Stimulated activated memory B cell treated with anti-CD40 and anti-IgM and Interleukin-4, amounts not matched to agents 10 μg/mL and 1 μg/mL and 100 μg/mL, for 72 hours (primary cell): ENCODE measurements at regions not wholly inside any gene's neighbourhood (a gene's known extent, or its start where the extent isn't known, plus 50 kb on each side); places are given as distances from the start of the nearest gene placed in this dataset.
A peak's percentile ranks its signal among the peaks of the same experiment; 100 is the strongest.
"Not testable (repeated sequence)": the region's sequence is repeated elsewhere in the genome, so short reads cannot be mapped to it uniquely, and the experiment has no call there.

Experiments
- ATAC-seq: fragments of 150-1000 bp; cut with Tn5 transposase; 2 replicates; pipeline ENCODE4 v1.10.0; 2021
- H3K27ac Mint-ChIP-seq: one replicate; pipeline ENCODE4 v1.8.0; 2022; ENCODE audit warnings: mild to moderate bottlenecking, mixed read lengths
- H3K27me3 Mint-ChIP-seq: one replicate; pipeline ENCODE4 v1.8.0; 2022; ENCODE audit warnings: mixed read lengths
- H3K36me3 Mint-ChIP-seq: one replicate; pipeline ENCODE4 v1.8.0; 2022; ENCODE audit warnings: mixed read lengths
- H3K4me1 Mint-ChIP-seq: one replicate; pipeline ENCODE4 v1.8.0; 2022; ENCODE audit warnings: mixed read lengths
- H3K4me3 Mint-ChIP-seq: one replicate; pipeline ENCODE4 v1.8.0; 2022; ENCODE audit warnings: mild to moderate bottlenecking, moderate library complexity, mixed read lengths
- H3K9me3 Mint-ChIP-seq: one replicate; pipeline ENCODE4 v1.8.0; 2022; ENCODE audit warnings: mixed read lengths

DNA sequence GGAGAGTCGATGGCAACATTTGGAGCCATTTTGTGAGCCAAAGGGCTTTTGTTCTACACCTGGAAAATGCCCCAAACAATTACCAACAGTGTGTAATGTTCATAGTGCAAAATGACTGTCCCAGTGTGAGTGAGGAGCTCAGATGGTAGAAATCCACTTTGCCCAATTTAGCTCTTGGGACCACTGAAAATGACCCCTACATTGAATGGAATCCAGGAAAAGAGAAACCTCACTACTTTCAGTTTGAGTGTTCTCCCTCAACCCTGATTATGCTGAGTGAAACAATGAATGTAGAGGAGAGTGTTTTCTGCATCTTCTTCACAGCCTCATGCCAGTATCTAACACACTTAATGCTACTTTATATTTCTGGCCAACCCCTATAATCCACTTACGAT lies 84.9 kb upstream of the NRN1 start:
- Mint-ChIP-seq H3K27ac (no peak overlapping the region), H3K9me3 (peaks cover 2% of the 10 kb centered on the region), H3K27me3 (peaks cover 29% of the 10 kb centered on the region), H3K4me1 (no peaks in the 10 kb centered on the region), H3K4me3 (no peak overlapping the region), H3K36me3 (no peaks in the 10 kb centered on the region)
- ATAC-seq, result no peak

DNA sequence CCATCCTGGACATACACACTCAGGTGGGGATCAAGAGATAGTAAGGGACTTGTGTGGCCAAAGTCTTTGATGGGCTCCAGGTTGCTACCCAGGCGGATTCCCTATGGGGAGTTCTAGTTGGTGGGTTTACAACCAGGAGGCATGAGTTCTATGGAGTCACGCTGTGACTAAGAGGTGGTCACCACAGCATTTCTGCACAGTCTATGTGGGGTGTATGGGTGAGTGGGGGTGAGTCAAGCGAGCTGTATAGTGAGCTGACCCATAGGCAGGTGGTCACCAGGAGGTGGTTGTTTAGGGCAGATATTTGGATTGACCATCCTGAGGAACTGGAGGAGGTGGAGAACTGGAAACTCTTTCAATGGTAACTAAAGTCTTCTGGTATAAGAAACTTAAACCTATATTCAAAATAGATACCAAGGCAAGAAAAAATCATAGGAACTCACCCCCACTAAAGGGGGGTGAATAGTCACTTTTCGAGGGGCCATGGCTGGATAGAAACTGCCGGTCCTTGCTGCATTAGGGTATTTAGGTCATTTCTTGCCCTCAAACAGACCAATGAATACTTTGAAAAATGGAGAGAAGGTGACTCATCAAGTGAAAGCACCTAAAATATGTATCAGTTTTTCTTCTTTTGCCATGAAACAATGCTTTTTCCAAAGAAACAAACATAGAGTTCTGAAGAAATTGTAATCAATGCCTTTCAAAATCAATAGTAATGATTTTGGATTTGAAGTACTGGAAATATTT lies 84.3 kb upstream of the NRN1 start:
- H3K36me3 Mint-ChIP-seq, result no peaks in the 10 kb centered on the region
- no peak overlapping the region for H3K4me3 Mint-ChIP-seq
- no peak overlapping the region for H3K27ac Mint-ChIP-seq
- peaks cover 29% of the 10 kb centered on the region for H3K27me3 Mint-ChIP-seq
- no peaks in the 10 kb centered on the region for H3K4me1 Mint-ChIP-seq
- peaks cover 2% of the 10 kb centered on the region for H3K9me3 Mint-ChIP-seq
- no peak for ATAC-seq

DNA sequence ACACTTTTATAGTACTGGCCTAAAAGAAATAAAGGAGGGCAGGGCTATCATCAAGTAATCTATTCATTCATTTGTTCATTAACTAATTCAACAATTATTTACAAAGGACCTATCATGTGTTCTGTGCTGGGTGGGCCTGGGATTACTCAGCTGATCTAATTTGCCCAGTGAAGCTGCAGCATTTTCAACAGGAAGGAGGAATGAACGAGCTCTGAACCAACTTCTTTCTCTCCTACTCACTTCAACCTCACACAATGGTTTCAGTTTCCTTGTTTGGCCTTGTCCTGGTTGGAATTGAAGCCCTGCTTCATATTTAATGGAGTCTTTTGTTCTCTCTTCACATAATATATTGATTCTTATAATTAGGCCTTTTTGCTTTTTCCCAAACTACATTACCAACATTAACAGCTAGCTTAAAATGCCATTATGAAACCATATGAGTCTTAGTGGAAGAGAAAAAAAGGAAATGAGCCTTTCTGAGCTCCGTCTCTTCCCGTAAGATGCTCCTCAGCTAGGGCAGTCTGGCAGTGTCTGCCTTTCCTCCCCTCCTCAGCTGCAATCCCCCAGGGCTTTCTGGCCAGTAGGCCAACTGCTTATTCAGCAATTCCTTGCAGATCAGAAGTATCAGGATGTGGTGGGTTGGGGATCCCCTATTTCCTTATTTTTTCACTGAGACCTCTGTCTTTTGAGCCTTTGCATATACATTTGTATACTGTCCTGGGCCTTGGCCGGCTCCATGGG lies 79.4 kb upstream of the NRN1 start:
- no peak for ATAC-seq
- peaks cover 28% of the 10 kb centered on the region for H3K27me3 Mint-ChIP-seq

DNA sequence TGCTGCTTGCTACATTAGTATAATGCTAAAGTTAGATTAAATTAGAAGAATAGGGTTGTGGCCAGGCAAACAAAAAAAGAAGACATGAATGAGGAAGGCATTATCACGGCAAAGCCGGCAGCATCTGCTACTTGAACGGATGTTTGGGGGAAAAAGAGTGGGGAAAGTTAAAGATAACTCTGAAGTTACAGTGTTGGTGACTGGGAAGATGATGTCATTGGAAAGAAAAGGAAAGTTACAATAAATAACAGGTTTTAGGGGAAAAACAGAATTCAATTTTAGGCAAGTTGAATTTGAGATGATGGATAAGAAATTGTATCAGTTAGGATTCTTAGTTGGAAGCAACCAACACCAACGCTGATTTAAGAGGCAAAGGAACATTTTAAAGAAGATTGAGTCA lies 74.2 kb upstream of the NRN1 start:
- no peak overlapping the region for H3K27ac Mint-ChIP-seq

More for the DNA sequence above, 79.4 kb upstream of the NRN1 start:
- H3K9me3 Mint-ChIP-seq, result peaks cover 6% of the 10 kb centered on the region
- H3K4me3 Mint-ChIP-seq, result no peak overlapping the region
- H3K4me1 Mint-ChIP-seq, result no peaks in the 10 kb centered on the region
- no peaks in the 10 kb centered on the region for H3K36me3 Mint-ChIP-seq
- H3K27ac Mint-ChIP-seq, result no peak overlapping the region

DNA sequence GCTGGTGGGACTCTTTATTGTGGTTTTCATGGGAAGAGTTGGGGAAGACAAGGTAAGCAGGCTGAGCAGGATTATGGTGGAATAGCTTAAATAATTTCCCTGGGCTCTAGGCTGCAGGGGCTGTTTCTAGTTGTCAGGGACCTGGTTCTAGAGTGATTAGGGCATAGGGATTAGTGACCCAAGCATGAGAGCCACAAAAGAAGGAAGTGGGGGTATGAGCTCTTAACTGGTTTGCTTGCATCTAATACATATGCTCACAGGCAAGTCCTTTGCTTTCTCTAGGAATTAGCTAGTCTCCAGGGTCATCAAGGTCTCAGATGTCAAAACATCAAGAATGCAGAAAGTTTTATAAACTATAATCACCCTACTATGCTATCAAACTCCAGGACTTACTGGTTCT lies 67.5 kb upstream of the NRN1 start:
- H3K27me3 Mint-ChIP-seq, result peaks cover 60% of the 10 kb centered on the region
- peaks cover 5% of the 10 kb centered on the region for H3K9me3 Mint-ChIP-seq
- no peak overlapping the region for H3K4me3 Mint-ChIP-seq
- no peak overlapping the region for H3K27ac Mint-ChIP-seq
- no peaks in the 10 kb centered on the region for H3K4me1 Mint-ChIP-seq
- no peaks in the 10 kb centered on the region for H3K36me3 Mint-ChIP-seq
- no peak for ATAC-seq

More for the DNA sequence above, 74.2 kb upstream of the NRN1 start:
- no peaks in the 10 kb centered on the region for H3K36me3 Mint-ChIP-seq
- H3K4me1 Mint-ChIP-seq, result no peaks in the 10 kb centered on the region
- H3K27me3 Mint-ChIP-seq, result peaks cover 13% of the 10 kb centered on the region
- peaks cover 9% of the 10 kb centered on the region for H3K9me3 Mint-ChIP-seq
- ATAC-seq, result no peak
- H3K4me3 Mint-ChIP-seq, result no peak overlapping the region

DNA sequence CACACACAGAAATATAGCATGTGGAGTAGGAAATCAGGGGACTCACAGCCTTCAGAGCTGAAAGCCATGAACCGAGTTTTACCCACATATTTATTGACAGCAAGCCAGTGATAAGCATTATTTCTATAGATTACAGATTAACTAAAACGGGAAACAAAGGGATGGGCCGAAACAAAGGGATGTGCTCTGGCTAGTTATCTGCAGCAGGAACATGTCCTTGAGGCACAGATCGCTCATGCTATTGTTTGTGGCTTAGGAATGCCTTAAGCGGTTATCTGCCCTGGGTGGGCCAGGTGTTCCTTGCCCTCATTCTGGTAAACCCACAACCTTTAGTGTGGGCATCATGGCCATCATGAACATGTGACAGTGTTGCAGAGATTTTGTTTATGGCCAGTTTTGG lies 61.4 kb upstream of the NRN1 start:
- H3K9me3 Mint-ChIP-seq, result peaks cover 14% of the 10 kb centered on the region
- not testable (repeated sequence) for ATAC-seq, H3K4me1 Mint-ChIP-seq, H3K4me3 Mint-ChIP-seq, H3K36me3 Mint-ChIP-seq, H3K27ac Mint-ChIP-seq
- peaks cover 55% of the 10 kb centered on the region for H3K27me3 Mint-ChIP-seq

DNA sequence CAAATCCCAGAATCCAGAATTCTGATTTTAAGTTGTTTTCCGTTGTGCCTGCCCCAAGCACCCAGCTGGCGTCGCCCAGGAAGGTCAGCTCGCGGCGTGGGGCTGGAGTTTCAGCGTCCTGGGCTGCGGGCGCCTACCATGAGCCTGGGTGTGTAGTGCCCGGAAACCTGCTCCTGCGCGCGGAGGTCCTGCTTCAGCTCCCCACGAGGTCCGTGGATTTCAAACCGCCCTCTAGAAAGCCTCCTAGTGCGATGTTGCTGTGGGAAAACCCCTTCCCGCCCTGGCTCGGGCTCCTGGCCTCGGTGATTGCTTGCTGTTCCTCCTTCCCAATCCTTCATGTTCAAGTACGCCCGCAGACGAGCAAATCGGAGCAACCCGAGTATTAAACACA lies 51.3 kb upstream of the NRN1 start:
- H3K27ac Mint-ChIP-seq, result no peak overlapping the region
- H3K27me3 Mint-ChIP-seq, result peaks cover 71% of the 10 kb centered on the region
- no peaks in the 10 kb centered on the region for H3K36me3 Mint-ChIP-seq
- no peak overlapping the region for H3K4me3 Mint-ChIP-seq
- H3K9me3 Mint-ChIP-seq, result peaks cover 3% of the 10 kb centered on the region
- no peaks in the 10 kb centered on the region for H3K4me1 Mint-ChIP-seq
- no peak for ATAC-seq

DNA sequence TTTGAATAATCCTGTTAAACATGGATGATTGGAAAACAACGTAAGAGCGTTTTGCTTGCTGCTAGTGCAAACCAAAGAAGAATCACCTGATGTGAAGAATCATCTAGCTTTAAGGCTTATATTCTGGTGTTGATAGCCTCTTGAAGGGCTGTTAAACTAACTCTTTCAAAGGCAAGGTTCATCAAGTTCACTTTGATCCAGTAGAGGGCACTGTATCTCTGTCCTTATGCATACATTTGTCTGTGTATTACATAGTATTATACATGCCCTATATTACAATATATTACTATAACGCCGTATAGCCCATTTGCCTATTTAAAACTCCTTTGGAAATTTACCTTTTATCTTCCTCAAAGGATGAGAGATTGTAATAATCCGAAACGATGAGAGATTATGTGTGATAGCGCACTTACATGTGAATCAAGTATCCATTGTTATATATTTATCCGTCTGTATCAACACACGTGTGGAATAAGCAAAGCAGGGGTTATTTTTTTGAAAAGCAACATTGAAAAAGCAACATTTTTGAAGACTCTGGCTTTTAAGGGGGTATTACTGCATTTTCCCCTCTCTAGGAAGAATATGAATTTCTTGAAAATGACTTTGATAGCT lies 50.8 kb upstream of the NRN1 start:
- H3K4me1 Mint-ChIP-seq, result no peaks in the 10 kb centered on the region
- H3K4me3 Mint-ChIP-seq, result no peak overlapping the region
- H3K36me3 Mint-ChIP-seq, result no peaks in the 10 kb centered on the region
- no peak overlapping the region for H3K27ac Mint-ChIP-seq
- peaks cover 76% of the 10 kb centered on the region for H3K27me3 Mint-ChIP-seq
- peaks cover 3% of the 10 kb centered on the region for H3K9me3 Mint-ChIP-seq
- ATAC-seq, result peak; percentile 63
